ENCODE measurements at regions not wholly inside any gene's neighbourhood (a gene's known extent, or its start where the extent isn't known, plus 50 kb on each side); places are given as distances from the start of the nearest gene placed in this dataset.

- ATAC-seq, result no peak
- no peak for DNase-seq
- intact Hi-C loops (cut with DNase I), result no loop called here
These were observed 107.5 kb upstream of the AJAP1 start for GRCh38 chr1:4546911-4547310.

GRCh38 chr1:4549930-4550329, 104.5 kb upstream of the AJAP1 start:
- no peak for ATAC-seq
- DNase-seq, result no peak
- intact Hi-C loops (cut with DNase I), result no loop called here

- ATAC-seq, result no peak
- no peak for DNase-seq
- intact Hi-C loops (cut with DNase I), result no loop called here
These were observed 103.5 kb upstream of the AJAP1 start for GRCh38 chr1:4550941-4551340.

GRCh38 chr1:4551706-4552105, 102.7 kb upstream of the AJAP1 start:
- intact Hi-C loops (cut with DNase I), result no loop called here
- ATAC-seq (no peak), DNase-seq (no peak)

- DNase-seq, result no peak
- no peak for ATAC-seq
- intact Hi-C loops (cut with DNase I), result no loop called here
These were observed 100.6 kb upstream of the AJAP1 start for GRCh38 chr1:4553761-4554160.

GRCh38 chr1:4554271-4554865, 100.0 kb upstream of the AJAP1 start:
- no peak for ATAC-seq
- intact Hi-C loops (cut with DNase I), result no loop called here

GRCh38 chr1:4557949-4558348, 96.5 kb upstream of the AJAP1 start:
- no peak for DNase-seq
- intact Hi-C loops (cut with DNase I), result no loop called here
- no peak for ATAC-seq

More at GRCh38 chr1:4554271-4554865, 100.0 kb upstream of the AJAP1 start:
- no peak for DNase-seq

GRCh38 chr1:4561205-4561604, 93.2 kb upstream of the AJAP1 start:
- no peak for DNase-seq
- no peak for ATAC-seq
- intact Hi-C loops (cut with DNase I), result no loop called here

GRCh38 chr1:4562321-4562720, 92.1 kb upstream of the AJAP1 start:
- intact Hi-C loops (cut with DNase I), result no loop called here
- ATAC-seq, result no peak
- DNase-seq, result no peak

- ATAC-seq (no peak), DNase-seq (no peak)
- intact Hi-C loops (cut with DNase I), result no loop called here
These were observed 90.8 kb upstream of the AJAP1 start for GRCh38 chr1:4563586-4563985.

- DNase-seq (no peak), ATAC-seq (no peak)
- intact Hi-C loops (cut with DNase I), result no loop called here
These were observed 90.4 kb upstream of the AJAP1 start for GRCh38 chr1:4564051-4564450.

- DNase-seq (no peak), ATAC-seq (no peak)
- intact Hi-C loops (cut with DNase I), result no loop called here
These were observed 89.2 kb upstream of the AJAP1 start for GRCh38 chr1:4565166-4565565.

GRCh38 chr1:4565801-4566449, 88.5 kb upstream of the AJAP1 start:
- DNase-seq (no peak), ATAC-seq (no peak)
- intact Hi-C loops (cut with DNase I), result no loop called here

- no peak for ATAC-seq
- intact Hi-C loops (cut with DNase I), result no loop called here
- DNase-seq, result no peak
These were observed 83.1 kb upstream of the AJAP1 start for GRCh38 chr1:4571263-4571662.

GRCh38 chr1:4573526-4573925, 80.9 kb upstream of the AJAP1 start:
- intact Hi-C loops (cut with DNase I), result no loop called here
- no peak for DNase-seq
- no peak for ATAC-seq

GRCh38 chr1:4581807-4582206, 72.6 kb upstream of the AJAP1 start:
- DNase-seq (no peak), ATAC-seq (no peak)
- intact Hi-C loops (cut with DNase I), result no loop called here

GRCh38 chr1:4584449-4584848, 70.0 kb upstream of the AJAP1 start:
- no peak for ATAC-seq
- intact Hi-C loops (cut with DNase I), result no loop called here
- no peak for DNase-seq

- intact Hi-C loops (cut with DNase I), result no loop called here
- no peak for ATAC-seq
- DNase-seq, result no peak
These were observed 69.2 kb upstream of the AJAP1 start for GRCh38 chr1:4585216-4585615.

GRCh38 chr1:4585705-4586104, 68.7 kb upstream of the AJAP1 start:
- no peak for DNase-seq
- intact Hi-C loops (cut with DNase I), result no loop called here
- no peak for ATAC-seq

GRCh38 chr1:4586611-4587160, 67.7 kb upstream of the AJAP1 start:
- ATAC-seq (no peak), DNase-seq (no peak)
- intact Hi-C loops (cut with DNase I), result no loop called here

GRCh38 chr1:4587721-4588120, 66.7 kb upstream of the AJAP1 start:
- intact Hi-C loops (cut with DNase I), result no loop called here
- DNase-seq (no peak), ATAC-seq (no peak)

Measured in left cardiac atrium (tissue), 4 donors.